ENCODE measurements at regions not wholly inside any gene's neighbourhood (a gene's known extent, or its start where the extent isn't known, plus 50 kb on each side); places are given as distances from the start of the nearest gene placed in this dataset.

GRCh38 chr4:136749989-136750388 is 782.3 kb downstream of the PCDH18 start:
- TF ChIP-seq, protein P1, sequence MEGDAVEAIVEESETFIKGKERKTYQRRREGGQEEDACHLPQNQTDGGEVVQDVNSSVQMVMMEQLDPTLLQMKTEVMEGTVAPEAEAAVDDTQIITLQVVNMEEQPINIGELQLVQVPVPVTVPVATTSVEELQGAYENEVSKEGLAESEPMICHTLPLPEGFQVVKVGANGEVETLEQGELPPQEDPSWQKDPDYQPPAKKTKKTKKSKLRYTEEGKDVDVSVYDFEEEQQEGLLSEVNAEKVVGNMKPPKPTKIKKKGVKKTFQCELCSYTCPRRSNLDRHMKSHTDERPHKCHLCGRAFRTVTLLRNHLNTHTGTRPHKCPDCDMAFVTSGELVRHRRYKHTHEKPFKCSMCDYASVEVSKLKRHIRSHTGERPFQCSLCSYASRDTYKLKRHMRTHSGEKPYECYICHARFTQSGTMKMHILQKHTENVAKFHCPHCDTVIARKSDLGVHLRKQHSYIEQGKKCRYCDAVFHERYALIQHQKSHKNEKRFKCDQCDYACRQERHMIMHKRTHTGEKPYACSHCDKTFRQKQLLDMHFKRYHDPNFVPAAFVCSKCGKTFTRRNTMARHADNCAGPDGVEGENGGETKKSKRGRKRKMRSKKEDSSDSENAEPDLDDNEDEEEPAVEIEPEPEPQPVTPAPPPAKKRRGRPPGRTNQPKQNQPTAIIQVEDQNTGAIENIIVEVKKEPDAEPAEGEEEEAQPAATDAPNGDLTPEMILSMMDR (IDR thresholded peaks at IDR 0.05; ENCODE audit: low read depth, low read length, poor library complexity, severe bottlenecking) = no peak
- TF ChIP-seq EZH2phosphoT487 (IDR thresholded peaks at IDR 0.05; ENCODE audit: borderline replicate concordance, low read length) = no peak
